Lower leg skin (tissue), 3 donors: ENCODE measurements at regions not wholly inside any gene's neighbourhood (a gene's known extent, or its start where the extent isn't known, plus 50 kb on each side); places are given as distances from the start of the nearest gene placed in this dataset.

Source experiments
- CTCF ChIP-seq, 3 donors: fragments of 450-650 bp; IDR thresholded peaks; one replicate each; pipeline ENCODE4 v1.5.1; 2016; ENCODE audit warnings: antibody characterized with exemption in 3 of 3, mild to moderate bottlenecking in 3 of 3, moderate library complexity in 2 of 3
- POLR2A ChIP-seq, 2 donors: fragments of 450-650 bp; IDR thresholded peaks; one replicate each; pipeline ENCODE4 v1.6.1; 2016 to 2017; ENCODE audit warnings: antibody characterized with exemption in 2 of 2, mild to moderate bottlenecking in 1 of 2, moderate library complexity in 1 of 2

- no peak for TF ChIP-seq POLR2A (IDR thresholded peaks at IDR 0.05)
- no peak for TF ChIP-seq CTCF (IDR thresholded peaks at IDR 0.05)
Measured at GRCh38 chr4:123701131-123701575, 304.6 kb downstream of the SPRY1 start.
